Thyroid gland (tissue), 4 donors: ENCODE measurements at regions not wholly inside any gene's neighbourhood (a gene's known extent, or its start where the extent isn't known, plus 50 kb on each side); places are given as distances from the start of the nearest gene placed in this dataset.

Experiments
- DNase-seq, 2 donors: peaks; one replicate each; pipeline ENCODE4 v3.0.0-alpha.2; 2019
- H3K27ac ChIP-seq, 3 donors: fragments of 200-600 bp; sonication (generic); 1 replicate in 2 of 3; 2 replicates in 1 of 3; pipeline ENCODE4 v1.5.1; 2016 to 2019; ENCODE audit warnings: mild to moderate bottlenecking in 1 of 3, moderate library complexity in 1 of 3
- H3K27me3 ChIP-seq: fragments of 200-600 bp; sonication (generic); one replicate; pipeline ENCODE4 v1.5.1; 2019
- H3K36me3 ChIP-seq, 2 donors: fragments of 200-600 bp; sonication (generic); one replicate each; pipeline ENCODE4 v1.5.1; 2016 to 2019
- H3K4me1 ChIP-seq, 2 donors: fragments of 200-600 bp; sonication (generic); one replicate each; pipeline ENCODE4 v1.5.1; 2017 to 2019
- H3K4me3 ChIP-seq, 3 donors: fragments of 200-600 bp; sonication (generic); replicated peaks in 1 of 3; 1 replicate in 2 of 3; 2 replicates in 1 of 3; pipeline ENCODE4 v1.5.1; 2016; ENCODE audit warnings: mild to moderate bottlenecking in 1 of 3
- H3K9me3 ChIP-seq: fragments of 200-600 bp; sonication (generic); one replicate; pipeline ENCODE4 v1.5.1; 2017
- POLR2A ChIP-seq, 2 donors: fragments of 450-650 bp; IDR thresholded peaks; one replicate each; pipeline ENCODE4 v1.6.1; 2017; ENCODE audit warnings: antibody characterized with exemption in 2 of 2, mild to moderate bottlenecking in 2 of 2, moderate library complexity in 1 of 2
- WGBS, 2 donors: methylation state at CpG; one replicate each; pipeline ENCODE4 v1.1.5; 2017; 5-methylcytosine and 5-hydroxymethylcytosine counted together
- intact Hi-C: fragments of 100-400 bp; cut with DNase I; formaldehyde crosslinking; loops from one replicate; pipeline ENCODE4 v1.15.1; 2023
- TF ChIP-seq, protein P1 (sequence below), 6 experiments: fragments of 200-600 bp in 3 of 6; fragments of 450-650 bp in 3 of 6; sonication (generic) in 3 of 6; IDR thresholded peaks; one replicate each; pipeline ENCODE4 v1.5.1; 2016 to 2019; ENCODE audit warnings: antibody characterized with exemption in 6 of 6, mild to moderate bottlenecking in 2 of 6, inconsistent platforms in 1 of 6, moderate library complexity in 1 of 6

DNA sequence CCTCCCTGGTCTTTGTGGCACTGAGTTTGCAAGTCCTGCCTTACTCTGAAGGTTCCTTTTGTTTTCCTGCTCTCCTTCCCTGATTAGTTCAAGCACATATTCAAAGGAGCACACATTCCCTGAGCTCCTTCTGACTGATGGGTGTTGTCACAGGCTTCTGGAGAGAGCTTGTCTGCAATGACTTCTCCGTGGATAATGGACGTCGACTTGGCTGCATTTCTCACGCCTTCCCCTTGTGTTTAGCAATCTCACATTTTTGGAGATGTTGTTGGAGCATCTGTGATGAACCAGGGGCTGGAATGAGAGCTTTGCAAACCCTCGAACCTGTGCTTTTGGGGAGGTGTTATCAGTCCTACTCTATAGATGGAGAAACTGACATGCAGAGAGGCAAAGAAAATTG is 375.4 kb upstream of the PROK2 start:
- H3K27me3 ChIP-seq = no peaks in the 10 kb centered on the region
- TF ChIP-seq, protein P1, sequence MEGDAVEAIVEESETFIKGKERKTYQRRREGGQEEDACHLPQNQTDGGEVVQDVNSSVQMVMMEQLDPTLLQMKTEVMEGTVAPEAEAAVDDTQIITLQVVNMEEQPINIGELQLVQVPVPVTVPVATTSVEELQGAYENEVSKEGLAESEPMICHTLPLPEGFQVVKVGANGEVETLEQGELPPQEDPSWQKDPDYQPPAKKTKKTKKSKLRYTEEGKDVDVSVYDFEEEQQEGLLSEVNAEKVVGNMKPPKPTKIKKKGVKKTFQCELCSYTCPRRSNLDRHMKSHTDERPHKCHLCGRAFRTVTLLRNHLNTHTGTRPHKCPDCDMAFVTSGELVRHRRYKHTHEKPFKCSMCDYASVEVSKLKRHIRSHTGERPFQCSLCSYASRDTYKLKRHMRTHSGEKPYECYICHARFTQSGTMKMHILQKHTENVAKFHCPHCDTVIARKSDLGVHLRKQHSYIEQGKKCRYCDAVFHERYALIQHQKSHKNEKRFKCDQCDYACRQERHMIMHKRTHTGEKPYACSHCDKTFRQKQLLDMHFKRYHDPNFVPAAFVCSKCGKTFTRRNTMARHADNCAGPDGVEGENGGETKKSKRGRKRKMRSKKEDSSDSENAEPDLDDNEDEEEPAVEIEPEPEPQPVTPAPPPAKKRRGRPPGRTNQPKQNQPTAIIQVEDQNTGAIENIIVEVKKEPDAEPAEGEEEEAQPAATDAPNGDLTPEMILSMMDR (IDR thresholded peaks at IDR 0.05) = no peak
- no peak for TF ChIP-seq POLR2A (IDR thresholded peaks at IDR 0.05)
- H3K9me3 ChIP-seq = no peaks in the 10 kb centered on the region
- H3K4me3 ChIP-seq = no peak overlapping the region
- DNase-seq = no peak
- no peak overlapping the region for H3K27ac ChIP-seq
- intact Hi-C loops = no loop called here
- 61 to 69% methylated on average over 5 of the region's 5 CpGs for WGBS, 2 donors
- H3K36me3 ChIP-seq = no peaks in the 10 kb centered on the region
- H3K4me1 ChIP-seq = peaks cover 3 to 16% of the 10 kb centered on the region in 2 donors

DNA sequence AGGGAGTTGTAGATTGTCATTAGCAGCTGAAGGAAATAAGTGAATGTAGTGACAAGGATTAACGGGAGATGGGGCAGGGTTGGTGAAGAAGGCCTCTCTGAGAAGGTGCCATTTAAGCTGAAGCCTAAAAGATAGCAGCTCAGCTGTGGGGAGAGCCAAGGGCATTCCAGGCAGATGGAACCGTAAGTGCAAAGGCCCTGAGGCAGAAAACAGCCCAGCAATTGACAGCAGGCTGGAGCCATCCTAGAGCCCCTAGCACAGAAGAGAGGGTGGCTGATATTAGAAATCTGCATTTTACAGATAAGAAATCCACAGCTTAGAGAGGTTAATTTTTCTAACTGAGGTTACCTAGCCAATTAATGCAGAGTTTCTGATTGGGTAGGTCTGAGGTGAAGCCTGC is 374.5 kb upstream of the PROK2 start:
- no peak overlapping the region for H3K27ac ChIP-seq
- no peak overlapping the region for H3K4me3 ChIP-seq
- intact Hi-C loops = no loop called here
- H3K4me1 ChIP-seq = peaks cover 3 to 17% of the 10 kb centered on the region in 2 donors
- DNase-seq = no peak
- TF ChIP-seq POLR2A (IDR thresholded peaks at IDR 0.05) = no peak
- TF ChIP-seq, protein P1 (IDR thresholded peaks at IDR 0.05) = no peak
- H3K36me3 ChIP-seq = no peaks in the 10 kb centered on the region
- H3K9me3 ChIP-seq = no peaks in the 10 kb centered on the region
- WGBS, 2 donors = 89 to 92% methylated on average over 2 of the region's 2 CpGs
- no peaks in the 10 kb centered on the region for H3K27me3 ChIP-seq

DNA sequence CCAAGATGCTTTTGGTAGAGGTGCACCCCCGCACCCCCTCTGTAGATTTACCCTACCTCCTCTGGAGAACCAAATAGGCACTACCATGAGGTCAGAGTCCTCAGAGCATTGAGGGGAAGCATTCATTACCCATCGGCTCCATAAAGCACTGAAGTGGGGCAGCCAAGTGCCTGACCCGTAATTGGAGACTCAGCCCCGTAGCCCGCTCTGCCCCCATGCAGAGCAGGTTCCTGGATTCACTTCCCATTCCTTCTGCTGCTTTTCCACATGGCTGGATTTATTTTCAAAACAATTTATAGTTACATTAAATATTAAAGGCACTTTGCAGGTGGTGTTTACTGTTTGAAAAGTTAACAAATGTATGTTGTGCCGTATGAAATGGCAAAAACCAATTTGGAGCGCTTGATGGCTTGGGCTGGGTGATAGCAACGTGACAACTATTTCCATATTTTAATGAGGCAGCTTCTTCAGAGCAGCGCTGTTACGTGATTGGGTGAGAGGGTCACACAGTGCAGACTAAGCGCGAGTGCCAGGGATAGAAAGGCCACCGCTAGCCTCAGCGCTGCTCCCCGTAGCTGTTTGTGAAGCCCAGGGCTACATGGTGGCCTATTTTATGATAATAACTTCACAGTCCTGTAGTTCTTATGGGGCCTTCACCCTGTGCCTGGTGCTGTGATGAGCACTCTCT is 373.8 kb upstream of the PROK2 start:
- WGBS, 2 donors = 87 to 91% methylated on average over 15 of the region's 15 CpGs
- Histone ChIP-seq H3K36me3 (no peaks in the 10 kb centered on the region), H3K27me3 (no peaks in the 10 kb centered on the region), H3K9me3 (no peaks in the 10 kb centered on the region), H3K27ac (no peak overlapping the region), H3K4me3 (no peak overlapping the region), H3K4me1 (peaks cover 3 to 17% of the 10 kb centered on the region in 2 donors)
- intact Hi-C loops = no loop called here
- no peak for TF ChIP-seq POLR2A (IDR thresholded peaks at IDR 0.05)
- TF ChIP-seq, protein P1 (IDR thresholded peaks at IDR 0.05) = no peak
- no peak for DNase-seq

DNA sequence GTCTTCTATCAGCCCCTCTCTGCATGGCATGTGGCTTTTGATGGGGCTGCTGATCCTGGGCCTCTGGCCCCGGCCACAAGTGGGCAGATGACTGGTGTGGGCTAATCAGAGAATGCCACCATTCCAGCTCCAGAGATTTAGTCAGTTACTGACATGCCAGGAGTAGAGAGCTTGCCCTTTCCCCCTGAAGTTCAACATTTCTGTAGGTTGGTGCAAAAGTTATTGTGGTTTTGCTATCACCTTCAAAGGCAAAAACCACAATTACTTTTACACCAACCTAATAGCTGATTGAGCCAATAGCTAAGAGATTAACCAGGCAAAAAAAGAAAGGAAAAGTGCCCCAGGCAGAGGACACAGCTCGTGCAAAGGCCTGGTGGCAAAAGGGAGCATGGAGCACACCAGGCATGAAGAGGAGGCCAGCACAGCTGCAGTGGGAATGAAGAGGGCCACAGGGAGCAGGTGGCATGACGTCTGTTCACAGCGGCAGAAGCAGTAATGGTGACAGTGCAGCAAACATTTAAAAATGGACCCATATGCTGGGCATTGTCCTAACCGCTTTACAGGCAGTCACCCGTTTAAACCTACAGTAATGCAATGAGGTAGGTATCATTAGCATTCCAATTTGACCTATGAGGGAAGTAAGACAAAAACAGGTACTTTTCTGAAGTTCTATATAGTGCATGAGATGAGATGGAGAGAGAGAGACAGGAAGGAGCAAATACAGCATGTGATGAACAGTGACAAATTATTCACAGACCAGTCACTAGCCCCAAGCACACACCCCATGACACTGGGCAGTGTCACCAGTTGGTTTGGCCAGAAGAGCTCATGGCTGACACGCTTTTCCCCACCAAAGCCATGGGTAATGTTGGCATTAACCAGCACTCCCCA is 373.0 kb upstream of the PROK2 start:
- Histone ChIP-seq H3K4me1 (peaks cover 7 to 23% of the 10 kb centered on the region in 2 donors), H3K27me3 (no peaks in the 10 kb centered on the region), H3K27ac (no peak overlapping the region), H3K36me3 (no peaks in the 10 kb centered on the region), H3K9me3 (no peaks in the 10 kb centered on the region), H3K4me3 (no peak overlapping the region)
- TF ChIP-seq, protein P1 (IDR thresholded peaks at IDR 0.05) = no peak
- no peak for TF ChIP-seq POLR2A (IDR thresholded peaks at IDR 0.05)
- intact Hi-C loops = no loop called here
- no peak for DNase-seq
- WGBS, 2 donors = 93 to 94% methylated on average over 7 of the region's 7 CpGs
